A673 (cell line): ENCODE measurements at regions not wholly inside any gene's neighbourhood (a gene's known extent, or its start where the extent isn't known, plus 50 kb on each side); places are given as distances from the start of the nearest gene placed in this dataset.
"Not testable (repeated sequence)": the region's sequence is repeated elsewhere in the genome, so short reads cannot be mapped to it uniquely, and the experiment has no call there.

ENCODE experiments used
- BruUV-seq: library from RNA; stranded (reverse); fragments of 400-500 nt; replicated peaks from 2 replicates; lab custom pipeline; 2021; lab: Mats Ljungman, UMichigan
- CTCF ChIA-PET: fragments of 300-600 bp; sonication (Branson Sonifier 250); formaldehyde crosslinking; loops from one replicate; lab custom pipeline; 2022; ENCODE audit warnings: antibody characterized with exemption; lab: Charles Lee
- POLR2A ChIA-PET: fragments of 300-600 bp; sonication (Branson Sonifier 250); formaldehyde crosslinking; loops from one replicate; lab custom pipeline; 2022; ENCODE audit warnings: antibody characterized with exemption; ENCODE audit not compliant: low non-redundant PET; lab: Charles Lee
- DNase-seq: peaks from one replicate; pipeline ENCODE4 v3.0.0-alpha.2; 2015; ENCODE audit warnings: low spot score
- H3K27ac ChIP-seq: fragments of 200-600 bp; sonication (generic); 2 replicates; pipeline ENCODE4 v1.5.1; 2016; ENCODE audit warnings: mixed run types, low read depth, mild to moderate bottlenecking, mixed read lengths, antibody characterized with exemption, low read length; ENCODE audit not compliant: poor library complexity, severe bottlenecking
- H3K27me3 ChIP-seq: fragments of 200-600 bp; sonication (generic); replicated peaks from 2 replicates; pipeline ENCODE4 v1.6.1; 2017; ENCODE audit warnings: mixed run types, low read depth, mild to moderate bottlenecking, mixed read lengths, antibody characterized with exemption, low read length; ENCODE audit not compliant: insufficient read depth, poor library complexity
- H3K36me3 ChIP-seq: fragments of 200-600 bp; sonication (generic); 2 replicates; pipeline ENCODE4 v1.6.1; 2016; ENCODE audit warnings: mixed run types, mild to moderate bottlenecking, mixed read lengths, antibody characterized with exemption, low read length; ENCODE audit not compliant: insufficient read depth, poor library complexity, severe bottlenecking
- H3K4me1 ChIP-seq: fragments of 200-600 bp; sonication (generic); 2 replicates; pipeline ENCODE4 v1.6.1; 2017; ENCODE audit warnings: mixed run types, mild to moderate bottlenecking, mixed read lengths, antibody characterized with exemption, low read length; ENCODE audit not compliant: insufficient read depth, poor library complexity, severe bottlenecking
- H3K4me3 ChIP-seq: fragments of 200-600 bp; sonication (generic); 2 replicates; pipeline ENCODE4 v1.5.1; 2016; ENCODE audit warnings: low read depth, mixed run types, mild to moderate bottlenecking, mixed read lengths, low read length; ENCODE audit not compliant: poor library complexity, severe bottlenecking
- H3K9me3 ChIP-seq: fragments of 200-600 bp; sonication (generic); 2 replicates; pipeline ENCODE4 v1.6.1; 2016; ENCODE audit warnings: mixed run types, low read depth, mild to moderate bottlenecking, mixed read lengths, antibody characterized with exemption, low read length; ENCODE audit not compliant: poor library complexity, severe bottlenecking
- EZH2 ChIP-seq: fragments of 200-600 bp; sonication (generic); IDR thresholded peaks from 2 replicates; pipeline ENCODE4 v1.6.1; 2017; ENCODE audit warnings: borderline replicate concordance, low read depth, mild to moderate bottlenecking, mixed read lengths, antibody characterized with exemption, low read length; ENCODE audit not compliant: poor library complexity, severe bottlenecking
- intact Hi-C: fragments of 100-400 bp; cut with micrococcal nuclease; formaldehyde crosslinking; loops from one replicate; pipeline ENCODE4 v1.10.0; 2022; ENCODE audit not compliant: unreplicated experiment
- TF ChIP-seq, protein P1 (sequence below): fragments of 300-800, 200-600 bp; sonication (generic); conservative IDR thresholded peaks from 2 replicates; pipeline ENCODE4 v1.5.1; 2017; ENCODE audit warnings: low read depth, mild to moderate bottlenecking, antibody characterized with exemption, low read length, moderate library complexity, mixed read lengths

- intact Hi-C loops = no loop called here
- Histone ChIP-seq H3K27ac (no peak overlapping the region), H3K27me3 (no peaks in the 10 kb centered on the region), H3K9me3 (no peaks in the 10 kb centered on the region), H3K4me1 (no peaks in the 10 kb centered on the region), H3K36me3 (no peaks in the 10 kb centered on the region), H3K4me3 (no peak overlapping the region)
- BruUV-seq = no TSS peak
- ChIA-PET CTCF (no interaction called here), POLR2A (no interaction called here)
- TF ChIP-seq EZH2 = no peak
- TF ChIP-seq, protein P1, sequence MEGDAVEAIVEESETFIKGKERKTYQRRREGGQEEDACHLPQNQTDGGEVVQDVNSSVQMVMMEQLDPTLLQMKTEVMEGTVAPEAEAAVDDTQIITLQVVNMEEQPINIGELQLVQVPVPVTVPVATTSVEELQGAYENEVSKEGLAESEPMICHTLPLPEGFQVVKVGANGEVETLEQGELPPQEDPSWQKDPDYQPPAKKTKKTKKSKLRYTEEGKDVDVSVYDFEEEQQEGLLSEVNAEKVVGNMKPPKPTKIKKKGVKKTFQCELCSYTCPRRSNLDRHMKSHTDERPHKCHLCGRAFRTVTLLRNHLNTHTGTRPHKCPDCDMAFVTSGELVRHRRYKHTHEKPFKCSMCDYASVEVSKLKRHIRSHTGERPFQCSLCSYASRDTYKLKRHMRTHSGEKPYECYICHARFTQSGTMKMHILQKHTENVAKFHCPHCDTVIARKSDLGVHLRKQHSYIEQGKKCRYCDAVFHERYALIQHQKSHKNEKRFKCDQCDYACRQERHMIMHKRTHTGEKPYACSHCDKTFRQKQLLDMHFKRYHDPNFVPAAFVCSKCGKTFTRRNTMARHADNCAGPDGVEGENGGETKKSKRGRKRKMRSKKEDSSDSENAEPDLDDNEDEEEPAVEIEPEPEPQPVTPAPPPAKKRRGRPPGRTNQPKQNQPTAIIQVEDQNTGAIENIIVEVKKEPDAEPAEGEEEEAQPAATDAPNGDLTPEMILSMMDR = no peak
- DNase-seq = no peak
Measured at GRCh38 chr2:167816874-167817290, 430.5 kb downstream of the STK39 start.

- no peaks in the 10 kb centered on the region for H3K4me1 ChIP-seq
- H3K9me3 ChIP-seq = no peaks in the 10 kb centered on the region
- no peak overlapping the region for H3K4me3 ChIP-seq
- intact Hi-C loops = no loop called here
- ChIA-PET POLR2A (interaction anchor here (0.7 kb wide), 1 partner anchor 232 kb away, joined by 4 read pairs; no protein-coding TSS in a partner anchor), CTCF (no interaction called here)
- H3K27me3 ChIP-seq = no peaks in the 10 kb centered on the region
- no TSS peak for BruUV-seq
- no peak for DNase-seq
- no peak for TF ChIP-seq EZH2
- TF ChIP-seq, protein P1 = no peak
- no peaks in the 10 kb centered on the region for H3K36me3 ChIP-seq
- no peak overlapping the region for H3K27ac ChIP-seq
Measured at GRCh38 chr2:167814881-167815718, 432.3 kb downstream of the STK39 start.

- intact Hi-C loops, H3K27ac ChIP-seq, DNase-seq, H3K36me3 ChIP-seq, H3K4me1 ChIP-seq, H3K27me3 ChIP-seq, POLR2A ChIA-PET, BruUV-seq, H3K9me3 ChIP-seq, CTCF ChIA-PET, H3K4me3 ChIP-seq: not testable (repeated sequence)
Measured at GRCh38 chr2:167814482-167814880, 432.9 kb downstream of the STK39 start.

GRCh38 chr2:167809799-167810198 is 437.6 kb downstream of the STK39 start:
- intact Hi-C loops, H3K4me1 ChIP-seq, H3K27ac ChIP-seq, H3K36me3 ChIP-seq, CTCF ChIA-PET, H3K9me3 ChIP-seq, DNase-seq, H3K4me3 ChIP-seq, POLR2A ChIA-PET, H3K27me3 ChIP-seq, BruUV-seq: not testable (repeated sequence)
